ENCODE measurements at regions not wholly inside any gene's neighbourhood (a gene's known extent, or its start where the extent isn't known, plus 50 kb on each side); places are given as distances from the start of the nearest gene placed in this dataset.
A peak's percentile ranks its signal among the peaks of the same experiment; 100 is the strongest.

GRCh38 chr7:12879139-12879538 lies 191.7 kb downstream of the ARL4A start:
- Mint-ChIP-seq H3K27ac (ENCODE audit: unreplicated experiment) (no peak overlapping the region), H3K36me3 (ENCODE audit: low read depth) (no peaks in the 10 kb centered on the region), H3K4me1 (peaks cover 3% of the 10 kb centered on the region), H3K4me3 (no peak overlapping the region), H3K27me3 (ENCODE audit: low read depth) (no peaks in the 10 kb centered on the region), H3K9me3 (no peaks in the 10 kb centered on the region)
- no peak for TF ChIP-seq CTCF (conservative IDR thresholded peaks at IDR 0.05)
- DNase-seq (ENCODE audit: low read depth, low spot score): no peak

DNA sequence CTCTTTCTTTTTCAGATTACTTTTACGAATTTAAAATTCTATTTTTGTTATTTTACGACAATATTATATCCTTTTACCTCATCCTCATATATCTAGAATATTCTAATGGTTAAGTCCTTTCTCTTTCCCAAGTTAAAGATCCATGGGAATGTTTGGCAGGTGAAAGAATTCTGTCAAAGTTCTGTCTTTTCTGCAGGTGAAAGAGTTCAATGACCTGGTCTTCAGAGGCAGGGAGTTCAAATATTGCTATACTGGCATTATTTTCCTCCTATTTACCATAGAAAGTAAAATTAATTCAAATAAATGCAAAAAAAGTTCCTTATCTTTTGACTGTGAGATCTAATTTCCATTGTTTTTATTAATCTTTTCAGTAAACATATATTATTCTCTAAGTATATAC lies 194.3 kb downstream of the ARL4A start:
- no peaks in the 10 kb centered on the region for H3K27me3 Mint-ChIP-seq (ENCODE audit: low read depth)
- H3K4me1 Mint-ChIP-seq: peaks cover 1% of the 10 kb centered on the region
- no peak overlapping the region for H3K4me3 Mint-ChIP-seq
- DNase-seq (ENCODE audit: low read depth, low spot score): no peak
- no peaks in the 10 kb centered on the region for H3K36me3 Mint-ChIP-seq (ENCODE audit: low read depth)
- no peak overlapping the region for H3K27ac Mint-ChIP-seq (ENCODE audit: unreplicated experiment)
- TF ChIP-seq CTCF (conservative IDR thresholded peaks at IDR 0.05): no peak
- H3K9me3 Mint-ChIP-seq: no peaks in the 10 kb centered on the region

DNA sequence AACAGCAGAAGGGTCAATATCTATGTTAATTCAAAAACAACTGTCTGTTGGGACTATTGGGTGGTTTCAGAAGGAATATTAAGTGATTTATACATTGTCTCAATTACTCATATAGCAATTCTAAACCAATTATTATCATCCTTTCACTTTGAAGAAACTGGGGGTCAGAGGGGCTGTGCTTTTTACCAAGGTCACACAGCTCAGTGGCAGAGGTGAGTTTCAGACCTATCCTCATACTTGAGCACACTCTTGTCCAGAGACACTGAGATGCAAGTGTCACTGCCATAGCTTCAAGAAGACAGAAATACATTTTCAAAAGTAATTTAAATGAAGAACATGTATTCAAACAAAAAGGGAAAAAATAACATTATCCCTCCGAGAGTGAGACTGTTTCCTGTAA lies 195.3 kb downstream of the ARL4A start:
- Mint-ChIP-seq H3K4me1 (no peaks in the 10 kb centered on the region), H3K36me3 (ENCODE audit: low read depth) (no peaks in the 10 kb centered on the region), H3K4me3 (no peak overlapping the region), H3K9me3 (no peaks in the 10 kb centered on the region), H3K27ac (ENCODE audit: unreplicated experiment) (no peak overlapping the region), H3K27me3 (ENCODE audit: low read depth) (no peaks in the 10 kb centered on the region)
- TF ChIP-seq CTCF (conservative IDR thresholded peaks at IDR 0.05): no peak
- DNase-seq (ENCODE audit: low read depth, low spot score): no peak

GRCh38 chr7:12884033-12884432 lies 196.6 kb downstream of the ARL4A start:
- H3K36me3 Mint-ChIP-seq (ENCODE audit: low read depth): no peaks in the 10 kb centered on the region
- no peaks in the 10 kb centered on the region for H3K4me1 Mint-ChIP-seq
- H3K27ac Mint-ChIP-seq (ENCODE audit: unreplicated experiment): no peak overlapping the region
- no peaks in the 10 kb centered on the region for H3K9me3 Mint-ChIP-seq
- H3K27me3 Mint-ChIP-seq (ENCODE audit: low read depth): no peaks in the 10 kb centered on the region
- no peak overlapping the region for H3K4me3 Mint-ChIP-seq
- DNase-seq (ENCODE audit: low read depth, low spot score): no peak
- no peak for TF ChIP-seq CTCF (conservative IDR thresholded peaks at IDR 0.05)

- Mint-ChIP-seq H3K4me1 (no peaks in the 10 kb centered on the region), H3K27me3 (ENCODE audit: low read depth) (no peaks in the 10 kb centered on the region), H3K36me3 (ENCODE audit: low read depth) (no peaks in the 10 kb centered on the region), H3K27ac (ENCODE audit: unreplicated experiment) (no peak overlapping the region), H3K9me3 (no peaks in the 10 kb centered on the region), H3K4me3 (no peak overlapping the region)
- DNase-seq (ENCODE audit: low read depth, low spot score): no peak
- no peak for TF ChIP-seq CTCF (conservative IDR thresholded peaks at IDR 0.05)
Observed at GRCh38 chr7:12884856-12885440, 197.5 kb downstream of the ARL4A start.

- Mint-ChIP-seq H3K9me3 (no peaks in the 10 kb centered on the region), H3K36me3 (ENCODE audit: low read depth) (no peaks in the 10 kb centered on the region), H3K27me3 (ENCODE audit: low read depth) (no peaks in the 10 kb centered on the region), H3K27ac (ENCODE audit: unreplicated experiment) (peak overlapping the region; percentile 92), H3K4me1 (no peaks in the 10 kb centered on the region), H3K4me3 (no peak overlapping the region)
- no peak for DNase-seq (ENCODE audit: low read depth, low spot score)
- TF ChIP-seq CTCF (conservative IDR thresholded peaks at IDR 0.05): no peak
Observed at GRCh38 chr7:12888717-12889116, 201.3 kb downstream of the ARL4A start.
